Femur (tissue), 1 donor: ENCODE measurements at regions not wholly inside any gene's neighbourhood (a gene's known extent, or its start where the extent isn't known, plus 50 kb on each side); places are given as distances from the start of the nearest gene placed in this dataset.
"Not testable (repeated sequence)": the region's sequence is repeated elsewhere in the genome, so short reads cannot be mapped to it uniquely, and the experiment has no call there.

Experiments
- DNase-seq: peaks from one replicate; pipeline ENCODE4 v3.0.0-alpha.2; 2017

DNA sequence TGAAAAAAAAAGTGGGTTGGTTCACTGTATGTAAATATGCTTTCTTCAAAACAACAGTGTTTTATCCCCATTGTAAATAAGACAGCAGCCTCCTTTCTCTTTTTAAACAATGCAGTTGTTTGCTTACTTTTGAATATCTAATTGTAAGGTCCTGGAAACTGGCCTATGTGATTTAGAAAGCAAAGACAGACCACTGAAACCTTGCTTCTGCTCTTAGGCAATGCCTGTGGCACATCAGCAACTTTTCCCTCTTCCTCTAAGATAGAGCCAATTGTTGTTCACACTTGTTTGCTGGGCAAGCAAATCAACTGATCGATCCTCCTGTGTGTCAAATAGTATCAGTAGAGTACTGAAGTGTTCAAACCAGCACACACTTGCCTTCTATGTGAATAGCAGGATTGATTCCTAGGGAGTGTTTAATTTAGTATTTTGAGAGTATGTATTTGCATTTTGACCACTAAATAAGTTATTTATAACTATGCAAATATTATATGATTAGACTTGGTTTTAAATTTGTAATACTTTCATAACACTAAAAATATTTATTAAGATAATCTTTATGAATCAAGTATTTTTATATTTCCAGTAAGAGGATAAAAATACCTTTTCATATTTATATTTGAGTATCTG is 55.4 kb upstream of the GRPR start:
- no peak for DNase-seq

DNA sequence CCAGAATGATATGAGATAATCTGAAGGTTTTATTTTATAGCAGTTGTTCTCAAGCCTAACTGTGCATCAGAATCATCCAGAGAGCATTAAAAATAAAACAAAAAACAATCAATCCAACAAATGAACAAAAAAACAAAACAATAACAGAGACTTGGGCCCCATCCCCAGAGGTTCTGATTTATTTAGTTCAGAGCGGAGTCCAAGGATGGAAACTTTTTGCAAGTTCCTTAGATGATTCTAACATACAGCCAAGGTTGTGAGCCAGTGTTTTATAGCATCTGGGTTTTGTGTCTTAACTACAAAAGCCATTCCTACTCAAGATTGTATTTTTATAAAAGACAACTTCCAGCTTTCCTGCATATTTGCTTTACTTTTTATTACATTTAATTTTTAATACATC is 59.4 kb upstream of the GRPR start:
- peak; percentile 30 for DNase-seq

DNA sequence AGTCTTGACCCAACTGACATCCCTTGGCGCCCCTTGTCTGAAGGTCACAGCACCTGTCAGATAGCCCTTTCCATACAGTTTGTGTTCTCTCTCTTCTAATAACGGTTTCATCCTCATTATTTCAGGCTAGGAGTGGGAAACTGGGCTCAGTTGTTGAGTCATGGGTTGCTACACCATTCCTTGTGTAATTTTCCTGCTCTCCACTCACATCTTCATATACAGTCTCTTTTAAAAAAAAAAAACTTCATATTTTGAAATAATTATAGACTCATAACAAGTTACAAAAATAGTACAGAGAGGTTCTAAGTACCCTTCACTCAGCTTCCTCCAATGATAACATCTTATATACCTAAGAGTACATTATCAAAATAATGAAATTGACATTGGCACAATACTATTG is 60.2 kb upstream of the GRPR start:
- no peak for DNase-seq

DNA sequence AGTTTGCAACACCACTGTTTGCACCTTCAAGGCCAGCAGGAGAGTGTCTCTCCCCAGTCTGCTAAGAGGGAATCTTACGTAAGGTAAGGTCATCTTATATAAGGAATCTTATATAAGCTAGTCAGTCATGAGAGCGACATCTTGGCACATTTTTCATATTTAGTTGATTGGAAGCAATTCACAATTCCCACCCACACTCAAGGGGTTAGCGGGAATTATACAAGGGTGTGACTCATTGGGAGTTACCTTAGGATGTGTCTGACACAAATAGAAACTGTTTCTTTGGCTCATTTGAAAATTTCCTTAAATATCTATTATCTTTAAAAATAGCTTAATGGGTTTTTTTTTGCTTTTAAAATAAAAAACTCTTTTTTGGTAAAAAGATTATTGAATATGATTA is 62.1 kb upstream of the GRPR start:
- no peak for DNase-seq

- no peak for DNase-seq
Measured at GRCh38 chrX:16060252-16060651, 63.1 kb upstream of the GRPR start.

- not testable (repeated sequence) for DNase-seq
Measured at GRCh38 chrX:16049126-16049525, 74.2 kb upstream of the GRPR start.

DNA sequence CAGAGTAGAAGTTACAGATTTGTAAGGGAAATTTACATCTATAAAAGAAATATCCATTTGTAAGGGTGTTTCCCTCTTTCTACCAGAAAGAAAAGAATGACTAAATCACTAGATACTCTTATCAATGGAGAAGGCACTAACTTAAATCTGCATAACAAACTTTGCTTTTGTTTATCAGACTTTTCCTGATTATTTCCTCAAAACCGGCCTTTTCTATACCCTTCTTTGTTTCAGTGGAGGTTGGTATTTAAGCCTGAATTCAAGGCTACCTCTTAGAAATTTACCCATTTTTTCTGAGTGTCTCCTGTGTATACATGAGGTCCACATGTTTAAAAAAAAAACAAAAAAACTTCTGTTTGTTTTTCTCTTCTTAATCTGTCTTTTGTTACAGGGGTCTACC is 80.4 kb upstream of the GRPR start:
- no peak for DNase-seq

DNA sequence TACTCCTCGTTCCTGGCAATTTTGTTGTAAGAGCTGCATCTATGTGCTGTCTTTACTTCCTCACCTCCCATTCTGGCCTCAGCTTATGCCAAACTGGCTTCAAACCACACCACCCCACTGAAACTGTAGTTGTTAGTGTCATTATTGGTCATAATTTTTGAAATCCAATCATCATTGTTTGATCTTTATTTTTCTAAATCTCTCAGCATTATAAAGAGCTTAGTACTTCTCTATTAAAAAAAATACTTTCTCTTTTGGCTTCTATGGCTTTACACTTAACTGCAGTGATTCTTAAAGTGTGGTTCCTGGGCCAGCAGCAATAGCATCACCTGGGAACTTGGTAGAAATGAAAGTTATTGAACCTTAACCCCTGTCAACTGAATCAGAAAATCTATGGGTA is 83.5 kb upstream of the GRPR start:
- DNase-seq, result no peak

DNA sequence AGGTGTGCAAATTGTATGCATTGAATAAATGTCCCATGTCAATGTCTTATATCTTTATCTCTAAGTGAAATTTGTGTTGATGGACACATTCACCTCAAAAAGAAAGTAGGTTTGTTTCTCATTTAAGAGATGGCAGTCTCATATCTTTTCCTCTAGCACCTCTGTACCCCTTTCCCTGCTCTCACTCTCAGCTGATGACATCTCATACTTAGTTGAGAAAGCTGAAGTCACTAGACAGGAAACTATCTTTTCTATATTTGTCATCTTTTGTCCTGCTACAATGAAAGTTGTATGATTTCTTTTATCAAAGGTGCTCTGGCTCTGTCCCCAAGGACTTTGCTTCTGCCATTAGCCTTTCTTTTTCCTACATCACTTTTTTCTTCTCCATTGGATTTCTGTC is 84.0 kb upstream of the GRPR start:
- DNase-seq, result no peak

DNA sequence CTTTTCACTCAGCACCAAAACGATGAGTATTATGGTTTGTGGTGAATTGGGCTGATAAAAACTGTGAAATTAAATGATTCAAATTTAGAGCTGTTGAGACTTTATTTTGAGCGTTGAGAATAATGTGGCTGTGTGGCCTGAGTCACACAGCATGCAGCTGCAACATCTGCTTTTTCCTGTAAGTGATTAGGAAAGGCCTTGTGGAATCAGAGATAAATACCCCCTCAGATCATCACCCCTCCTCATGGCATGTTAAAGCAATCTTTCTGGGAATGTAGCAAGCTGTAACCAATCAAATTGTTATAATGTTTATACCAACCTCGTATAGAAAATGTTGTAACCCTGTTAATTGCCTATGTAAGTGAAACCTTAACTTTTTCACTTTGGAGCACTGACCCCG is 90.0 kb upstream of the GRPR start:
- DNase-seq, result no peak

- no peak for DNase-seq
Measured at GRCh38 chrX:16028576-16028975, 94.8 kb upstream of the GRPR start.

GRCh38 chrX:16023790-16024734 is 99.3 kb upstream of the GRPR start:
- no peak for DNase-seq

- DNase-seq, result no peak
Measured at GRCh38 chrX:16022580-16023200, 100.7 kb upstream of the GRPR start.

- no peak for DNase-seq
Measured at GRCh38 chrX:16018291-16018690, 105.1 kb upstream of the GRPR start.

DNA sequence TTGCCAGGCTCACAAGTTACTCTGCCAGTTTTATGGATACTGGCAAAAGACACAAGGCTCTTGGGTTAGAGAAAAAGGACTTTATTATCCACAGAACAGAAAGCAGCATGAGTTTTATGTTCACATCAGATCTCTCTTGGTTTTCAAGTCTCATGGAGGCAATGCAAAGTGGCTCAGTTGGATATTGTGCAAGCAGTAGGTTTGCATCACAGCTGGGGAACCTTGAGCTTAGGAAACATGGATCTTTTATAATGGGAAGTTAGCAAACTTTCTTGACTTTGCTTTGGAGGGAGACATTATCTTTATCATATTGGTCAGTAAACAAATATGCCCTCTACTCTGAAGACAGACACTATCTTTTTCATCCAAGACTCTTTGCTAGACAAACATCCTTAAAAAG is 109.2 kb upstream of the GRPR start:
- no peak for DNase-seq

- no peak for DNase-seq
Measured at GRCh38 chrX:16012250-16012649, 111.1 kb upstream of the GRPR start.

DNA sequence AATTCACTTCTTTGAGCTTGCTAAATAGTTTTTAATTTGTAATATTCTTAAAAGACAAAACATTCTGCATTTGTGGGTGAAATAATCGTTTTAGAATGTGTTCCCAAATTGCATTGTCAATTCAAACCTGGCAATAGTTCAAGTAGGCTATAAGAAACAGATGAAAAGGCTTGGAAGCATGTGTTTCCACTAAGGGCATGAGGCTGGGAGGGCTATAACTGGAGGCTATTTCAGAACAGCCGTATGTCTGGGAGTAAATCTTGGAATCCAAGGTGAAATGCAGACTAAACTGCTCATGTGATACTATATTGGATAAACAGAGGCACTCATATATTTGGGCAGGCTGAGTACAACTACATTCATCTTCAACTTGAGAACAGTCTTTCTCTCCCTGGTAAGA is 117.4 kb upstream of the GRPR start:
- DNase-seq, result no peak

DNA sequence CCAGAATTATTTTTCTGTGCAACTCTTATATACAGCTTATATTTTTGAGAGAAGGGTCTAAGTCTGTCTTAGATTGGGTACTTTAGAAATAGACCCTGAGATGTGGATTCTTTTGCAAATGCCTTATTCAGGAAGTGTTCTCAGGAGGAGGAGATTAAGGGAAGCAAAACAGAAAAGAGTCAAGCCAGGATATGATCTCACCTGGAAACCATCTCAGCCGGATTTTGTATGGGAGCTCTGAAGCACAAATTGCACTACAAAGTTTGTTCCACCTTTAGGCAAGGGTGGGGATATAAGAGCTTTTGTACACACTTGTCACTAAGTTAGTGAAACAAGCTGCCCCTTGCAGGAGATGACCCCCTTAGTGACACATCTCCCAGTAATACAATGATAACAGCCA is 121.2 kb upstream of the GRPR start:
- DNase-seq, result no peak

- no peak for DNase-seq
Measured at GRCh38 chrX:15998350-15998749, 125.0 kb upstream of the GRPR start.

DNA sequence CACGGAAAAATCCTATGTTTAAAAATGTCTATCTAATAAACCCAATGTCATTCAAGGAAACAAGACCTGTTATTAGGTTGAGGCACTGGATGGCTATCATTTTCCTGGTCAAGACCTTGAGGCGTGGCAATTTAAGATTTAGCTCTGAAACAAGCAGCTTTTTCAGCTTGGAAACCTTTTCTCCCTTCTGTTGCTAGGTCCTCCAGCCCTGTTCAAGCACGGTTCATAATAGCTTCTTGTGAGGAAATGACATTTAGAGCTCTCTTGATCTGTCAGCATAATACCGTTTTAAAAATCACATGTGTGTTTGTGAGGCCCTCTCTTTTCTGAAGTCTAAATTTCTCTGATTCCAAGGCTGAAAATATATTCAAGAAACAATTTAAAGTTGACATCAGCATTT is 133.6 kb upstream of the GRPR start:
- no peak for DNase-seq

DNA sequence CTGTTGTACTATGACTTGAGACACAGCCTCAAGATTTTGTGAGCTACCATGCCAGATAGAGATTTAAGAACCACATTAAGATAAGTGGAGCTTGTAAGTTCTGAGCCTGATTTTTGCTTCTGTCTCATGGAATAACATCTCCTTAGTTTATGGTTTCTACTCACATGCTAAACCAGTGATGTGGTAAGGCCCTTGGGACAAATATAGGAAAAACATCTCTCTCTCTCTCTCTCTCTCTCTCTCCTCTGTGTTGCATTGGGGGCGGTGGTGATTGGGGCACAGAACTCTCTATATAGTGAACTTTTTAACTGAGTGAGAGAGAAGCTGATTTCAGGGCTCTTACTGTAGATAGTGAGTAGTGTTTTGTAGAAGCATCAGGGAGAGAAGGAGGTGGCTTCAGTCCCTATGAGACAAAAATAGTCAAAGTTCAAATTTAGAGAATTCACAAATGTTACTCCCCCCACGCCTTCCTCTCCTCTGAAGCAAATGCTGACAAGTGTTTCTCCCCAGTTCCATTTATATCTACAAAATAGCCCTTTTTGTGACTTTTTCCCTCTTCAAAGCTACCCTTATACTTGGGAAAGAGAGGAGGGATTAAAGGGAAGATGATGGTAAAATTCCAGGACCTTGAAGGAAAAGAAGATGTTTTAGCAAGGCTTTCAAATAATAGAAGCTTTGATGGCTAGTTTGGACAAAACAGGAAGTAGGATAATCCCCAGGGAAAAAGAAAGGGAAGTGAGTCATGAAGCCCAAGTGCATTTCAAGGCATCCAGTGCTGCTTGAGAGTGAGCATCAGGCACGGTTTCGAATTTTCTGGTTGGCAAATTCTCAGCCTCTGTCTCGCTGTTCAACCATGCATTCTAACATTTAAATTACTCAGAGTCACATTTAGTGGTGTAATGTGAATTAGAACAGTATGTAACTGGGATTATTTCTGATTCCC is 134.3 kb upstream of the AP1S2 start:
- no peak for DNase-seq

- no peak for DNase-seq
Measured at GRCh38 chrX:15985937-15986336, 131.3 kb upstream of the AP1S2 start.

DNA sequence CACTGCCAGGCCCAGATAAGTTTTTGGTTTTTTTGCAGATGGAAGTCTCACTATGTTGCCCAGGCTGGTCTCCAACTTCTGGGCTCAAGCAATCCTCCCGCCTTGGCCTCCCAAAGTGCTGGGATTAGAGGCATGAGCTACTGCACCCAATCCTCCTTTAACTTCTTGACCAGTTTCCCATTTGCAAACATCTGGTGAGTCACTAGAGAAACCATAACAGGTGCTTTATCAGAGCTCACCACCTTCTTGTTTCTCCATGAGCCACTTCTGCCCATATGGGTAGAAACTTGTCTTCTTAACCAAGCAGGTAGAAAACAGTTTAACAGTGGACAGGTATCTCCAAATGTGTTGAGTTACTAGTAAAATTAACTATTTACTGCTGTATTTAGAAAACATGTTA is 128.4 kb upstream of the AP1S2 start:
- no peak for DNase-seq
